HG03159 (cell line): ENCODE measurements at regions not wholly inside any gene's neighbourhood (a gene's known extent, or its start where the extent isn't known, plus 50 kb on each side); places are given as distances from the start of the nearest gene placed in this dataset.
"Not testable (repeated sequence)": the region's sequence is repeated elsewhere in the genome, so short reads cannot be mapped to it uniquely, and the experiment has no call there.

Source experiments
- ATAC-seq: cut with Tn5 transposase; IDR thresholded peaks from one replicate; pipeline ENCODE4 v1.9.1; 2021; ENCODE audit warnings: mild to moderate bottlenecking, moderate library complexity; ENCODE audit not compliant: unreplicated experiment

DNA sequence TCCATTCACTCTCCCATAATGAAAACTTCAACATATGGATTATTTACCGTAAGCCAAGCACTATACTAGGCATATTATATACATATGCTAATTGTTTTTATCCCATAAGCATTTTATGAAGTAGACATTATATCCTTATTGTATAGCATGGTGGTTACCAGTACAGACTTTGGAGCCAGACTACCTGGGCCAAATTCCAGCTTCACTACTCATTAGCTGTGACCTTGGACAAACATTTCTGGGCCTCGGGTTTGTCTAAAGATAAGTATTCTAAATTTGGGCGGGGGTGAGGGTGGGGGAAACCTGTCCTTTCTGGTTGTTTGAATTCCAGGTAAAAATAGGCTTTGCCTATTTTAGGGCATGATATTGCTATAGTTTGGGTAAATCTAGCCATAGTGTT, 66.5 kb upstream of the P2RY1 start:
- no peak for ATAC-seq

DNA sequence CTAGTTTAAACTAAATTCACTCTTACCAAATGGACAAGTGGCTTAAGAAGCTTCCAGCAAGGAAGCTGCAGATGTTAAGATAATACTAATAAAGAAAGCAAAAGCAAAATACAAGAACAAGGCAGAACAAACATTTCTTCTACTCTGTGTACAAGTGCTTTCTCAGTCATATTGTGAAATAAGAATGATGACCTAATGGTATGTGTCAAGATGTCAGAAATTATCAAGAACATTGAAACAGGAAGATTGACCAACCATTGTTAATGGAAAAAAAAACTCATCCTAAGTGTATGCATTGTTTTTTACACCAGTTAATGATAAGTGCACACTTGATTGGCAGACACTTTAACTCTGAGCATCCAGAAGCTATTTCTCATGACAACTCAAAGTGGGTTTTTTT, 65.4 kb upstream of the P2RY1 start:
- peak; percentile 85 for ATAC-seq

DNA sequence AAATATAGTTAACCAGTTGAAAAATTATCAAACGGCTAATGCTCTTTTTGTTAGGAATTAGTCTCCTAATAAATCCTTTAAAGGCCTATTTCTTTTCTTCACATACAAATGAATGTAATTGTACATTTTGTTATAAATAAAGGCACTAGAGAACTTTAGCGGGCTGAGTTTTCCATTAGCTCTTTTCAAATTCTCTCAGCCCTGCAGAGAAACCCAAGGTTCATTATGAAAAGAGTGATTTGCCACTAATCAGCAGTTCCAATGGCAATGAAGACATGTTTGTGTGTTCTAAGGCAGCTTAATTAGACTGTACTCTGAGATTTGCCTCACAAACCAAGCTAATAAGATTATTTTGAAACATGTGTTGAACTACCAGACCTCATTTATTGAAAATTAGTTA, 64.6 kb upstream of the P2RY1 start:
- ATAC-seq = no peak

DNA sequence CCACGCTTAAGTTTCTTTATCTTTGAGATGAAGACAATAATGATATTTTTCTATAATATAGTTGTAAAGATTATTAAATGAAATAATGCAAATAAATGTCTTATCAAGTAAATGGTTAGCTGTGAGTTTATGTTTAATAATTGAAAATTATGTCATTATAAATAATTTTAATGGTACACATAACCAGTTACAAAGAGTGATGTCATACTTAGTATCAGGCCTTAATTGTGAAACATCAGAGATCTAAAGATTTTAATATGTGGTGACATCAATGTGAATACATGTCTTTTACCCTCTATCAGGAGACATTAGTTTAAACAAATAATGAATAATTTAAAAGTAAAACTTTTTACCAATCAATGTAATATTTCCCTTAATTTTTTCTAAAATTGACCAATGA, 63.8 kb upstream of the P2RY1 start:
- ATAC-seq = no peak

DNA sequence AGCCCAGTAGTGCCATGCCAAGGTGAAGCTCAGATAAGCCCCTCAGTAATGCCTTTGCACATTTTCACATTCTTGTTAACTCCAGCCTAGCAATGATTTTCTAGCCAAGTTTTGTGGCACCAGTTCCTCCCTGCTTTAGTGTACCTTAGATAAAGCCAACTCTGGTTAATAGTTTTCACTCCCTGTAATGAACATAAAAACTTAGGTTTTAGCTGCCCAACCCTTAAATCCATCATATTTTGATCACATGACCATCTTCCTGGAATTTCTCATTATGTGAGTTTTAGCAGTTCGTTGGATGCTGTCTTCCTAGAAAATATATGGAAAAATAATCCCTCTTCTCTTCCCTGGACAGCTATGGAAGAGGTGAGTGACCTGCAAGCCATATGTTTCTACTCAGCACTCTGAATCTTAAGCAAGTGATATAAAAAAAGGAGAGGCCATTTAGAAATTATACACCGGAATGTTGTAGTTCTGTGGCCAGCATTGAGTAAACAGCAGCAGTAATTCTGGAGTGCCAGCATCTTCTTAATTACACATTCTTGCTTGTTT, 62.2 kb upstream of the P2RY1 start:
- ATAC-seq = no peak

DNA sequence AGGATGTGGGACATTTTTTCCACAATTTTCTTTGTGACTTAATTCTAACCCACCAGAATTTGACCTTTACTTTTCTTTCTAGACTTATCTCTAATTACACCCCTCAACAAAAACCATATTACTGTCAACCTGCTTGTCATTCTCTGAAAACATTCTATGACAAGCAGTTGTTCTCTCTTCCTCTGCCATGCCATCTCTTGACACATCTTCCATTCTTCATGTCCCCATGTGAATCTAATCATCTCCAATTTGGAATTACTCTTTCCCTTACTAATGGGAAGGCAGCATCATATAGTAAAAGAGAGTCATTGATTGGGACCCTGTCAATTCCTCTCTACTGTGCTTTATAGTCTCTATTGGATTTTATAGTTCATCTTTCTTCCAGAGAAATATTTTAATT, 61.3 kb upstream of the P2RY1 start:
- ATAC-seq = no peak

DNA sequence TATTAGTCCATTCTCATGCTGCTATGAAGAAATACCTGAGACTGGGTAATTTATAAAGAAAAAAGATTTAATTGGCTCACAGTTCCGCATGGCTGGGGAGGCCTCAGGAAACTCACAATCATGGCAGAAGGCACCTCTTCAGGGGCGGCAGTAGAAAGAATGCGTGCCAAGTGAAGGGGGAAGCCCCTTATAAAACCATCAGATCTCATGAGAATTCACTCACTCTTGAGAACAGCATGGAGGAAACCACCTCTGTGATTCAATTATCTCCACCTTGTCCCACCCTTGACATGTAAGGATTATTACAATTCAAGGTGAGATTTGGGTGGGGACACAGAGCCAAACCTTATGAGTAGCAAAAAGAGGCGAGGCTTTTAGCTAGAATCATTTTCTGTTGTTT, 60.7 kb upstream of the P2RY1 start:
- ATAC-seq = not testable (repeated sequence)

DNA sequence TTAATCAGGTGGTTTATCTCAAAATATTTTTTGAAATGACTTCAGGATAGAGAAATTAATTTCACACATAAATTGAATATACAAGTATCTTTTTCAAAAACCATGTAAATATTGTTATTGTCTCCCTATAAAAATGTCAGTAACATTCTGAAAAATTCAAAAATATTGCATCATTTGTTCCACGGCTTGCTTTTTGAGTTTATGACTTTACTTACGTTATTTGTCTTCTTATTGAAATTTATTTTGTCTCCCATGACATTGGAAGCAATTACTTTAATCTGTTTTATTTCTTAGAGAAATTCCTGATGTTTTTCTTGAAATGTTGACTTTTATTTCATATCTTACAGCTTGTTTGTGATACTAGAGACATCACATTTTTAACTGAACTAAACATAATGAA, 56.9 kb upstream of the P2RY1 start:
- no peak for ATAC-seq

DNA sequence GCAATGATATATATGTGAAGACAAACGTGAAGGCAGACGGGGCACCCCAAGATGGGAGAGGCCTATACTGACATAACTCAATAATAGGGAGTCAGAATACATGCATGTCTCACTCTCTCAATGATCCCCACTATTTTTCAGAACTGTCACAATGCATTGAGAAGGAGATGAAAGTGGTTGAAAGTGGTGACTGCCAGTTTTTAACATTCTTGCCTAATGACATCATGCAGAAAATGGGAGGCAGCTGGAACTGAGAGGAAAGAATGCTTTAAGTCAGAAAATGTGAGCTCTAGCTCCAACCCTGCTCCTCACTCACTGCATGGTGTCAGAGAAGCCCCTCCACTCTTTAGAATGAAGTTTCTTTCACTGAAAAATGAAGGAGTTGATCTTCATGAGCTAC, 55.3 kb upstream of the P2RY1 start:
- ATAC-seq = no peak

DNA sequence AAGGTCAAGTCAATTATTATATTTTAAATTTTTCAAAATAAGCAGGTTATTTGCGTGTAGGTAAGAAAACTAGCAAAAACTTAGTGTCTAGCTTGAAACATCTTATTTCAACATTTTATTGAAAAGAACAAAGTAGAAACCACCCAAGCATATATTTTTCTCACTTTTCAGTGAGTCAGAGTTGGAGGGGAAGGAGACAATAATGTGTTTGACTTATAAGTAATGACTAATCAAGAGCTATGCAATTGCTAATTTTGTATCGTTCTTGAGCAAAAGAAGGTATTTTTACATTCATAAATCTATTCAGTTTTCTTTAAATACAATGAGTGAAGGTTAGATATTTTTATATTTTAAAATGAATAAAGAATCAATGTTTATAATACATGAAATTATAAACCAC, 54.4 kb upstream of the P2RY1 start:
- no peak for ATAC-seq

DNA sequence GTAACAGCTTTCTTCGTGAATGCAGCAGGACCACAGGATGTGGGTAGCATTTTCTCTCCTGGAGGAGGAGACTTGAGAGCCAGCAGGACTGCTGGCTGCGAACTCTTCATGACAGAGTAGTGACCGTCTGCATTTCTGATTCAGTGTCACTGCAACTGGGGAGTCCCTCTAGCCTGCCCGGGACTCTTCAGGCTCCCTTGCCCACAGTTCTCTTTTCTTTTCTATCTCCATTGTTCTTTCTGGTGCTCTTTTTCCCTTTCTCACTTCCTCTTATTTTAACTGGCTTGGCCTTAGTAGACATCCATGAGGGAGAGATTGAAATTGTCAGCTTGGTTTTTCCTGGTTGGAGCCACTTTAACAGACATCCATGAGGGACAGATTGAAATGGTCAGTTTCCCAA, 49.9 kb upstream of the P2RY1 start:
- ATAC-seq = no peak
